Rectal smooth muscle tissue (tissue), 1 donor: ENCODE measurements at regions not wholly inside any gene's neighbourhood (a gene's known extent, or its start where the extent isn't known, plus 50 kb on each side); places are given as distances from the start of the nearest gene placed in this dataset.

Experiments used
- H3K27ac ChIP-seq: one replicate; pipeline ENCODE4 v1.7.0; 2013; ENCODE audit warnings: low read depth, low read length, inconsistent platforms
- H3K27me3 ChIP-seq: one replicate; pipeline ENCODE4 v1.7.0; 2013; ENCODE audit warnings: low read length; ENCODE audit not compliant: control insufficient read depth, insufficient read depth
- H3K36me3 ChIP-seq: one replicate; pipeline ENCODE4 v1.7.0; 2013; ENCODE audit warnings: low read length; ENCODE audit not compliant: control insufficient read depth, insufficient read depth
- H3K4me1 ChIP-seq: one replicate; pipeline ENCODE4 v1.7.0; 2013; ENCODE audit warnings: low read length; ENCODE audit not compliant: control insufficient read depth, insufficient read depth
- H3K4me3 ChIP-seq: one replicate; pipeline ENCODE4 v1.7.0; 2013; ENCODE audit warnings: low read length
- H3K9ac ChIP-seq: one replicate; pipeline ENCODE4 v1.7.0; 2013; ENCODE audit warnings: low read length

GRCh38 chr18:67318651-67319050 lies 197.9 kb downstream of the DSEL start:
- no peak overlapping the region for H3K4me3 ChIP-seq
- H3K27ac ChIP-seq = no peak overlapping the region
- H3K4me1 ChIP-seq = no peaks in the 10 kb centered on the region
- no peaks in the 10 kb centered on the region for H3K36me3 ChIP-seq
- H3K27me3 ChIP-seq = no peaks in the 10 kb centered on the region
- H3K9ac ChIP-seq = no peak overlapping the region

DNA sequence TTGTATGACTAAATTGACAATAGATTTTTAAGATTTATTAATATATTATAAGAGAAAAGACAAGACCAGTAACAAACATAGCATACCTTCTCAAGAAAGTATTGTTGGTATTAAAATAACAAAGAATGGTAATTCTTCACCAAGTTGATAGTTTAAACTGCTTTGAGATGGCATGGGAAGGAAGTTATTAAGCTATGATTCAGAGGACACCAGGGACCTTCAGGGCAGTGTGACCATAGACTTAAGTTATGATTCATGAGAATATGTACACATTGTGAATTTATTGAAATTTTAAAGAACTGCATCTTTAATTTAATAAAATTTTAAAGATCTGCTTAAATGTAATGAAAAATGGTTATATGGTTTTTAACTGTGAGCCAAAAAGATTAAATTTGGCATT lies 205.7 kb downstream of the DSEL start:
- no peaks in the 10 kb centered on the region for H3K4me1 ChIP-seq
- no peak overlapping the region for H3K9ac ChIP-seq
- H3K27me3 ChIP-seq = no peaks in the 10 kb centered on the region
- H3K36me3 ChIP-seq = no peaks in the 10 kb centered on the region
- no peak overlapping the region for H3K4me3 ChIP-seq
- no peak overlapping the region for H3K27ac ChIP-seq

DNA sequence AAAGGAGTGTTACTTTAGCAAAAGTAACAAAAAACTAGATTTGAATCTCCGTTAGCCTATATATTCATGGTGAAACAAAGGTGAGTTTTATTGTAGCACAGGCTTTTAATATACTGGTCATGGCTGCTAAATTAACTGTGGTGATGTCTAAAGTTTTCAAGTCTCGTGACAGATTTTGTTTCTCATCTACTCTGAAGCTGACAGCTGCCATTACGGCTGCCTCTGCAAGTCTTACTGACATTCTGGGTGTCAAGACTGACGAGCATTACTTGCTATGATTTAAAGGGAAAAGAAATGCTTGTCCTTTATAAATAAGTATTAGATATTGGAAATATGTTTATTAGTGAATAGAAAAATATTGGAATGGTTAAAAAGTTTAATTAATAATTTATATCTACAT lies 207.7 kb downstream of the DSEL start:
- no peaks in the 10 kb centered on the region for H3K4me1 ChIP-seq
- H3K27me3 ChIP-seq = no peaks in the 10 kb centered on the region
- H3K36me3 ChIP-seq = no peaks in the 10 kb centered on the region
- no peak overlapping the region for H3K9ac ChIP-seq
- no peak overlapping the region for H3K27ac ChIP-seq
- H3K4me3 ChIP-seq = no peak overlapping the region

GRCh38 chr18:67305466-67305865 lies 211.1 kb downstream of the DSEL start:
- Histone ChIP-seq H3K27me3 (no peaks in the 10 kb centered on the region), H3K9ac (no peak overlapping the region), H3K27ac (no peak overlapping the region), H3K36me3 (no peaks in the 10 kb centered on the region), H3K4me1 (no peaks in the 10 kb centered on the region), H3K4me3 (no peak overlapping the region)

- Histone ChIP-seq H3K27ac (no peak overlapping the region), H3K36me3 (no peaks in the 10 kb centered on the region), H3K9ac (no peak overlapping the region), H3K4me3 (no peak overlapping the region), H3K4me1 (no peaks in the 10 kb centered on the region), H3K27me3 (no peaks in the 10 kb centered on the region)
Observed at GRCh38 chr18:67302043-67302442, 214.5 kb downstream of the DSEL start.

- Histone ChIP-seq H3K36me3 (no peaks in the 10 kb centered on the region), H3K27me3 (no peaks in the 10 kb centered on the region), H3K9ac (no peak overlapping the region), H3K4me3 (no peak overlapping the region), H3K27ac (no peak overlapping the region), H3K4me1 (no peaks in the 10 kb centered on the region)
Observed at GRCh38 chr18:67301592-67301991, 214.9 kb downstream of the DSEL start.

DNA sequence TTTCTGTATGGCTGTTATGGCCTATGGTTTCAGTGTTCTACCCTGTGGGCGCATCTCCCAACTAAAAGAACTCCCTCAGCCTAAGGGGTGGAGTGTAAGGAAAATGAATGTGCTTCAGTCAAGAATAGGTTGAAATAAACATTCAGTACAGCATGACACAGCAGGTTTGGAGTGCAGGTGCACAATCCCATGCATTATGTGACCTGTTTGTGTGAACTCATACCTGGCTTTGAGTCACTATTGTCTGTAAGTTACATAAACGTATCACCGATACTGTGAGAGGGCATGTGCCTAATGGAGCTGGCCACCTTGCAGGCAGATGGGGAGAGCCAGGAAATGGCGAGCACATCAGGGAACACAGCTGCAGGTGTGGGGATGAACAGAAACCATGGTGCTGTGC lies 216.0 kb downstream of the DSEL start:
- Histone ChIP-seq H3K36me3 (no peaks in the 10 kb centered on the region), H3K27me3 (no peaks in the 10 kb centered on the region), H3K27ac (no peak overlapping the region), H3K4me3 (no peak overlapping the region), H3K9ac (no peak overlapping the region), H3K4me1 (no peaks in the 10 kb centered on the region)

- no peak overlapping the region for H3K4me3 ChIP-seq
- H3K36me3 ChIP-seq = no peaks in the 10 kb centered on the region
- H3K27ac ChIP-seq = no peak overlapping the region
- H3K9ac ChIP-seq = no peak overlapping the region
- no peaks in the 10 kb centered on the region for H3K27me3 ChIP-seq
- H3K4me1 ChIP-seq = no peaks in the 10 kb centered on the region
Observed at GRCh38 chr18:67292814-67293213, 223.7 kb downstream of the DSEL start.

- no peaks in the 10 kb centered on the region for H3K4me1 ChIP-seq
- H3K27ac ChIP-seq = no peak overlapping the region
- no peaks in the 10 kb centered on the region for H3K36me3 ChIP-seq
Observed at GRCh38 chr18:67290421-67290820, 226.1 kb downstream of the DSEL start.

DNA sequence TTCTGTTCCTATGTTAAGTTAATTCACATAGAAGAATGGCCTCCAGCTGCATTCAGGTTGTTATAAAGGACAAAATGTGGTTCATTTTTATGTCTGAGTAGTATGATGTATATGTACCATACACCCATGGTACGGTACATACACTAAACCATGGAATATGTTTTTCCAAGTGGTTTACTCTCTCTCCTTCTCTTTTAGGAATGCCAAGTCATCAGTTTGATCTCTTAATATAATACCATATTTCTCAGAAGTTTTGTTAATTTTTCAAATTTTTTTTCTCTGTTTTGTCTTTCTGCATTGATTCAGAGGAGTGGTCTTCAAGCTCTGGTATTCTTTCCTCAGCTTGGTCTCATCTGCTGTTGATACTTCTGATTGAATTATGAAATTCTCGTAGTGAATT lies 230.9 kb downstream of the DSEL start:
- Histone ChIP-seq H3K36me3 (no peaks in the 10 kb centered on the region), H3K4me1 (no peaks in the 10 kb centered on the region), H3K4me3 (no peak overlapping the region), H3K9ac (no peak overlapping the region), H3K27ac (no peak overlapping the region), H3K27me3 (no peaks in the 10 kb centered on the region)

More at GRCh38 chr18:67290421-67290820, 226.1 kb downstream of the DSEL start:
- no peaks in the 10 kb centered on the region for H3K27me3 ChIP-seq
- H3K9ac ChIP-seq = no peak overlapping the region
- H3K4me3 ChIP-seq = no peak overlapping the region

DNA sequence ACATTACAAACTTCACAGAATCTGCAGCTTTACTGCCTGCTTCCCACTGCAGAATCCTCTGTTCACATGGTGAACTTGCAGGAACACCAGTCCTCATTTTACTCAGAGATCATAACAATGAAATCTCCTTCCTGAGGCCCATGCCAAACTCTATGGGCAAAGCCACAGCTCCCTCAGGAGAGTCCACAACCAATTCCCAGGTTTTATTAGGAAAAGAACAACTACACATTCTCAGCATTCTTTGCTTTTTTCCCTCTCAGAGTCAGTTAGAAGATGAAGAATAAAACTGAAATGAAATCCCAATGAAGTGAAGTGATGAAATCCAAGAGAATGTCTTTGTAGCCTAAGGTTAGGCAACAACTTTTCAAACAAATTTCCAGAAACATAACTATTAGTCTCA lies 233.7 kb downstream of the DSEL start:
- H3K4me1 ChIP-seq = no peaks in the 10 kb centered on the region
- H3K27me3 ChIP-seq = no peaks in the 10 kb centered on the region
- no peaks in the 10 kb centered on the region for H3K36me3 ChIP-seq
- no peak overlapping the region for H3K9ac ChIP-seq
- no peak overlapping the region for H3K27ac ChIP-seq
- no peak overlapping the region for H3K4me3 ChIP-seq

- Histone ChIP-seq H3K9ac (no peak overlapping the region), H3K4me1 (no peaks in the 10 kb centered on the region), H3K36me3 (no peaks in the 10 kb centered on the region), H3K27me3 (no peaks in the 10 kb centered on the region), H3K27ac (no peak overlapping the region), H3K4me3 (no peak overlapping the region)
Observed at GRCh38 chr18:67281746-67282145, 234.8 kb downstream of the DSEL start.

DNA sequence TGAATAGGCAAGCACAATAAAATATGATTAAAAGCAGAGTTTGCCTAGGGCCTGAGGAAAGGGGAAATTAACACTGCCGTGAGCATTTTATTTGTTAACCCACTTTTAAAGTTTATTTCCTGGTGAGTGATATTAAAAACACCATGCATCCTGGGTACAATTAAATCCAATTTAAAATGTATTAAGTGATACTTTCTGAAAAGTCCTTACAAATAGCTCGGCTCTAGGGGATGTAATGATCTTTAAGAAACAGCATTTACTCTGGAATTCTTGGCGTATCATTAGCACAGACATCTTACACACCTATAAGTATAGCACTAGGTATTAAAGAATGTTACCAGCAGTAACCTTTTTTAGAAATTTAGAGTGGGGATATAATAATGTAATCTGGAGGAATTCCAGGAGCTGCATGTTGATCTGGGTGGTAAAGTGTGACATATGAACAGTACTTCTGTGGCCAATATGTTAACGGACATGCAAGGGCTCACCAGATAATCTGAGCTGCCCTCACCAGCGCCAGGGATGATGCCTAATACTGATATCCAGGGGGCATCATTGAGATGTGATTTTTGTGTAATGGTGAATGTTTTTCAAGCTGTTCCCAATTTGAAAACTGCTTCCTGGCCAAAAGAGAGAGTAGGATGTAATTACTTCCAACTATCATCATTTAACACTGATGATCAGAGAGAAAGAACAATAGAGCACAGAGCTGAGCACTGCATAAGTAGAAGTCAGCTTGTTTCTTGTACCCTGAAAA lies 235.9 kb downstream of the DSEL start:
- no peaks in the 10 kb centered on the region for H3K27me3 ChIP-seq
- H3K27ac ChIP-seq = no peak overlapping the region
- H3K4me3 ChIP-seq = no peak overlapping the region
- no peaks in the 10 kb centered on the region for H3K36me3 ChIP-seq
- no peak overlapping the region for H3K9ac ChIP-seq
- no peaks in the 10 kb centered on the region for H3K4me1 ChIP-seq
